Mammary epithelial cell (primary cell): ENCODE measurements at regions not wholly inside any gene's neighbourhood (a gene's known extent, or its start where the extent isn't known, plus 50 kb on each side); places are given as distances from the start of the nearest gene placed in this dataset.

Source experiments
- EZH2 ChIP-seq: IDR thresholded peaks from 2 replicates; pipeline ENCODE4 v1.6.1; 2012; ENCODE audit warnings: low read length, inconsistent platforms, borderline replicate concordance
- TF ChIP-seq, protein P1 (sequence below), 2 donors: IDR thresholded peaks in 1 of 2; conservative IDR thresholded peaks in 1 of 2; 2 replicates each; pipeline ENCODE4 v1.5.1; 2011 to 2012; ENCODE audit warnings: inconsistent platforms in 2 of 2, low read length in 2 of 2, mild to moderate bottlenecking in 2 of 2, control low read depth in 1 of 2, low read depth in 1 of 2; ENCODE audit not compliant: insufficient read depth in 1 of 2; ENCODE audit errors: extremely low read depth in 1 of 2

DNA sequence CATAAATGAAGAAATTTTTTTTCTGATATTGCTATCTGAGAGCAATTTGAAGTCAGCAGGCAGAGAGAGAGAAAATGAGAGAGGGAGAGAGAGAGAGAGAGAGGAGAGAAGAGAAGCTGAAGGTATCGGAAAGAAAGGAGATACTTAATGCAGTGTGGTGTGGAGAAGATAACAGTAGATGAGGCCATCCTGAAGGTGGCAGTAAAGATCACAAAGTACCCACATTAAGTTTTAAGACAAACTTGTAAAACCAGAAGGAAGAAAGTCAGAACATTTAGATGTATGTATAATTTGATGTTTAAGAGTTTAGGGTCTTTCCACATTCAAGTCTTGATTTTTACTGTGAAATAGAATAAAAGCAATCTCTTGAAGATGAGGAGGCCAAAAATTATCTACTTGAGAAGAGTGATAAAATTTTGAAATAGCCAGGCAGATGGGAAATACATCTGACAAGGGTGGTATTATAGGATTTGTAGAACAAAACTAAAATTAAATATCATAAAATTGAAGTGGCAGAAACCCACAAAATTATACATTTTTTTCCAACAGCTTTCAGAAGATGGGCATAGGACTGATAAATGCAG, 1753.4 kb downstream of the MRPL39 start:
- TF ChIP-seq, protein P1, sequence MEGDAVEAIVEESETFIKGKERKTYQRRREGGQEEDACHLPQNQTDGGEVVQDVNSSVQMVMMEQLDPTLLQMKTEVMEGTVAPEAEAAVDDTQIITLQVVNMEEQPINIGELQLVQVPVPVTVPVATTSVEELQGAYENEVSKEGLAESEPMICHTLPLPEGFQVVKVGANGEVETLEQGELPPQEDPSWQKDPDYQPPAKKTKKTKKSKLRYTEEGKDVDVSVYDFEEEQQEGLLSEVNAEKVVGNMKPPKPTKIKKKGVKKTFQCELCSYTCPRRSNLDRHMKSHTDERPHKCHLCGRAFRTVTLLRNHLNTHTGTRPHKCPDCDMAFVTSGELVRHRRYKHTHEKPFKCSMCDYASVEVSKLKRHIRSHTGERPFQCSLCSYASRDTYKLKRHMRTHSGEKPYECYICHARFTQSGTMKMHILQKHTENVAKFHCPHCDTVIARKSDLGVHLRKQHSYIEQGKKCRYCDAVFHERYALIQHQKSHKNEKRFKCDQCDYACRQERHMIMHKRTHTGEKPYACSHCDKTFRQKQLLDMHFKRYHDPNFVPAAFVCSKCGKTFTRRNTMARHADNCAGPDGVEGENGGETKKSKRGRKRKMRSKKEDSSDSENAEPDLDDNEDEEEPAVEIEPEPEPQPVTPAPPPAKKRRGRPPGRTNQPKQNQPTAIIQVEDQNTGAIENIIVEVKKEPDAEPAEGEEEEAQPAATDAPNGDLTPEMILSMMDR (conservative IDR thresholded peaks at IDR 0.05 in 1 of 2, IDR thresholded peaks at IDR 0.05 in 1 of 2; ENCODE audit: extremely low read depth in 1 of 2, insufficient read depth in 1 of 2, low read depth in 1 of 2, low read length in 2 of 2) = no peak
- no peak for TF ChIP-seq EZH2
